Stomach (tissue), 4 donors: ENCODE measurements at regions not wholly inside any gene's neighbourhood (a gene's known extent, or its start where the extent isn't known, plus 50 kb on each side); places are given as distances from the start of the nearest gene placed in this dataset.

ENCODE experiments used
- POLR2A ChIP-seq, 4 donors: fragments of 450-650 bp; IDR thresholded peaks; one replicate each; pipeline ENCODE4 v1.6.1; 2016; ENCODE audit warnings: antibody characterized with exemption in 4 of 4, control low read depth in 2 of 4, mild to moderate bottlenecking in 1 of 4, moderate library complexity in 1 of 4
- POLR2AphosphoS5 ChIP-seq, 3 donors: sonication (generic); formaldehyde crosslinking; IDR thresholded peaks; one replicate each; pipeline ENCODE4 v1.6.1; 2016; ENCODE audit warnings: antibody characterized with exemption in 3 of 3
- TF ChIP-seq, protein P1 (sequence below), 7 experiments: fragments of 450-650 bp in 4 of 7; fragments of 200-600 bp in 3 of 7; sonication (generic) in 3 of 7; IDR thresholded peaks; one replicate each; pipeline ENCODE4 v1.5.1; 2016 to 2019; ENCODE audit warnings: antibody characterized with exemption in 7 of 7, control low read depth in 2 of 7, mild to moderate bottlenecking in 1 of 7

DNA sequence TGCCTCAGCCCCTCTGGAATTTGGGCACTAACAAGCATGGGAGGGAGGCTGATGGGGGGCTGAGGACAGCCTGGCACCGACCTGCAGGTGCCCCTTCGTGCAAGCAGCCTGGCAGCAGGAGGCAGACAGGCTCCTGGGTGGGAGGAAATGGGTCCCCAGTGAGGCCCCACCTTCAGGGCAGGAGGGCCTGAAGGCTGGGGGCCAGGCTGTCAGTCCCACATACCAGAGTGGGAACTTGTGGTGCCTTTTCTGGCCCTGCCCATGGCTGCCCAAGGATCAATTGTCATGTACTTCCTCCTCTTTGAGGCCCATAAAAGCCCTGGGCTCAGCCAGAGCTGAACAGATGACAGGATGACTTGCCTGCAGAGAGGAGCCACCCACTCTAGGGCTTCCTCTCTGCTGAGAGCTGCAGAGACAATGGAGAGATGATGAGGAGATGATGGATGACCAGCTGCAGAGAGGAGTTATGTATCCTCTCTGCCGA lies 141.0 kb downstream of the PDHA2 start:
- TF ChIP-seq, protein P1, sequence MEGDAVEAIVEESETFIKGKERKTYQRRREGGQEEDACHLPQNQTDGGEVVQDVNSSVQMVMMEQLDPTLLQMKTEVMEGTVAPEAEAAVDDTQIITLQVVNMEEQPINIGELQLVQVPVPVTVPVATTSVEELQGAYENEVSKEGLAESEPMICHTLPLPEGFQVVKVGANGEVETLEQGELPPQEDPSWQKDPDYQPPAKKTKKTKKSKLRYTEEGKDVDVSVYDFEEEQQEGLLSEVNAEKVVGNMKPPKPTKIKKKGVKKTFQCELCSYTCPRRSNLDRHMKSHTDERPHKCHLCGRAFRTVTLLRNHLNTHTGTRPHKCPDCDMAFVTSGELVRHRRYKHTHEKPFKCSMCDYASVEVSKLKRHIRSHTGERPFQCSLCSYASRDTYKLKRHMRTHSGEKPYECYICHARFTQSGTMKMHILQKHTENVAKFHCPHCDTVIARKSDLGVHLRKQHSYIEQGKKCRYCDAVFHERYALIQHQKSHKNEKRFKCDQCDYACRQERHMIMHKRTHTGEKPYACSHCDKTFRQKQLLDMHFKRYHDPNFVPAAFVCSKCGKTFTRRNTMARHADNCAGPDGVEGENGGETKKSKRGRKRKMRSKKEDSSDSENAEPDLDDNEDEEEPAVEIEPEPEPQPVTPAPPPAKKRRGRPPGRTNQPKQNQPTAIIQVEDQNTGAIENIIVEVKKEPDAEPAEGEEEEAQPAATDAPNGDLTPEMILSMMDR (IDR thresholded peaks at IDR 0.05): no peak
- no peak for TF ChIP-seq POLR2A (IDR thresholded peaks at IDR 0.05)
- TF ChIP-seq POLR2AphosphoS5 (IDR thresholded peaks at IDR 0.05): no peak
